ENCODE measurements at regions not wholly inside any gene's neighbourhood (a gene's known extent, or its start where the extent isn't known, plus 50 kb on each side); places are given as distances from the start of the nearest gene placed in this dataset.

DNA sequence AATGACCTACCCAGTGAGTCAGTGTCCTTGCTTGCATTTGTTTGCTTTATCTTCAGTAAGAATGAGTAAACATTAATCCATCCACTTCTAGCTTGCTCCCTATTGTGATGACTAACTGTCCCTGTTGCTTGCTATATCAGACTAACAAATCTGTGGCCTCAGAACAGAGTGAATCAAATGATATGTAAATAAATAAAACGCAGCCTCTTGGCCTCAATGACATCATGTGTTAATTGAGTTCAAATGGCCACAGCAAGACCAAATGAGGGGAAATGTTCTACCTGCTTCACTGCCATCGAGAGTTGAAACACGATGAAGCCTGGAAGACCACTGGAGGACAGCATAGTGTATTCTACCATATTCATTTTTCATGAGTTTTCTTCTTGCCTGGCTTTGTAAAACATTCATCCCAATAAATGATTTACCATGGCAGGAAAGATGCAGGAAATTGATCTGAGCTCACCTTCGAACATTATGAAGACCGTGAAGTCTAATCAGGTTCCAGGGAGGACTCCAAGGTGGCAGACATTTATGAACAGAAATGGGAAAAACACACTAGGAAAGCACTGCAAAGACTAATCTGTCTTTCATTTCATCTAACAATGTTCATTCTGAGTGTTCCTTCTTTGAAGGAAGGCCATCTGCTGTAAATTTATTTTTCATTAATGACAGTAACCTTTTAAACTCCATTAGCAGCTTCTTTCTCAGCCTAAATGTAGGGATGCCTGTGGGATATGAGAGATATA, 1144.5 kb downstream of the TUSC7 start:
- TF ChIP-seq RAD21 (IDR thresholded peaks at IDR 0.05 in 1 of 2, conservative IDR thresholded peaks at IDR 0.05 in 1 of 2; ENCODE audit: low read depth in 2 of 2, low read length in 2 of 2) (no peak), EZH2 (IDR thresholded peaks at IDR 0.05; ENCODE audit: low read depth, low read length, severe bottlenecking) (no peak), POLR2AphosphoS5 (IDR thresholded peaks at IDR 0.05; ENCODE audit: low read depth, low read length) (no peak)
